ENCODE measurements at regions not wholly inside any gene's neighbourhood (a gene's known extent, or its start where the extent isn't known, plus 50 kb on each side); places are given as distances from the start of the nearest gene placed in this dataset.
A peak's percentile ranks its signal among the peaks of the same experiment; 100 is the strongest.

DNA sequence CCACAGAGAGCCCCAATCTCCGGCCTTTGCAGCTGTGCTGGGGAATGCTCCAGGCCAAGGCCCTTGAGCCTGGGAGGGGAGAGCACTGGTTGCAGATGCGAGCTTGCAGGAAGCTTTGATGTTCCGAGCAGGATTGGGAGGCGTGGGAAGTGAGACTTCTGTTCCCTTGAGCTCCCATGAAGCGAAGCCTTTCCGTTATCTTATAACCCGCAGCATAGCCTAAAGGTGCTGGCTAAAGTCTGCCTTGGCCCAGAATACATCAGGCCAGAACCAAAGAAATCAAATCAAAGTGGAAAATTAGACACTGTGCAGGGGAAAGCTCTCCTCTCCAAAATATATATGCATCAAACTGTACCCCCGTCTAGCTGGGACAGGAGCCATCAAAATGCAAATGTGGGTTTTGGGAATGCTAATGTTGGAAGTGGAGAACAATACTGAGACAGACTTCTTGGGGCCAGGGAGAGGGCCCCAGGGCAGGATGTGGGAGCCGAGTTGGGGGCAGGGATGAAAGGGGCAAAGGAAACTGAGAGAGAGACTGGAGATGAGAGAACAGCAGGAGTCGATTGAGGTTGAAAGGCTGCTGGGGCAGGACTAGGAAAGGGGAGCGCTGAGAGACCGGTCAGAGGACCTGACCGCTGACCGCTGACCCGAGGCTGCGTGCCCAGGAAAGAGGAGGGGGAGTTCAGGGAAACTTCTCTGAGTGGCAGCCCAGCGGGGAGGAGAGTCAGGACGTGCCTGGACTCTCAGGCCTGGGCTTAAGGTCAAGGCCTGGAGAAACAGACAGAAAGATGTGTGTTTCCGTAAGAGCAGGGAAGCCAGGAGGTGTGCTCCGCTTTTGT, 152.2 kb upstream of the PARP11 start:
- Histone ChIP-seq H3K27me3 (ENCODE audit: control insufficient read depth, insufficient read depth, low read length) (no peaks in the 10 kb centered on the region), H3K4me1 (ENCODE audit: control insufficient read depth, insufficient read depth, low read length) (peaks cover 31% of the 10 kb centered on the region), H3K27ac (ENCODE audit: low read length) (no peak overlapping the region), H3K4me3 (ENCODE audit: low read length) (no peak overlapping the region), H3K36me3 (ENCODE audit: control insufficient read depth, insufficient read depth, low read length) (no peaks in the 10 kb centered on the region), H3K9me3 (ENCODE audit: control insufficient read depth, low read depth, low read length) (no peaks in the 10 kb centered on the region)
- no peak for DNase-seq
- 0% methylated on average over 1 of the region's 20 CpGs for WGBS (ENCODE audit: insufficient coverage, low lambda C conversion rate)

DNA sequence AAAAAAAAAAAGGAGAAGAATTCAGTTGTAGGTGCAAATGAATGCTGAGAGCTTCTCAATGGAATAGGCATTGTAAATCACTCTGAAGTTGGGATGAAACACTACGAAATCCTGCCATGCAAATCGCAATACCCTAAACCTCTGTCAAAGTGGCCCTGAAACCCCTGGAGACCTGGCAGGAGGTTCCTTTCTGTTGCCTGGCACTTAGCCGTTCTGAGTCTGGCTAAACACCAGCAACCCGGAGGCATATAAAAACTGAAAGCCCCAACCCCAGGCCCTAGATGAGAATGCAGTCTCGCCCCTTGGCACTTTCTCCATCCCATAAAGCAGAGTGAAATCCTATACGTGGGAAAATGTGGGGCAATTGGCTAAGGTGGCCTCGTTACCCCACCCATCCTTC, 151.5 kb upstream of the PARP11 start:
- Histone ChIP-seq H3K4me1 (ENCODE audit: control insufficient read depth, insufficient read depth, low read length) (peaks cover 28% of the 10 kb centered on the region), H3K27ac (ENCODE audit: low read length) (no peak overlapping the region), H3K4me3 (ENCODE audit: low read length) (no peak overlapping the region), H3K36me3 (ENCODE audit: control insufficient read depth, insufficient read depth, low read length) (no peaks in the 10 kb centered on the region), H3K27me3 (ENCODE audit: control insufficient read depth, insufficient read depth, low read length) (no peaks in the 10 kb centered on the region), H3K9me3 (ENCODE audit: control insufficient read depth, low read depth, low read length) (no peaks in the 10 kb centered on the region)
- no peak for DNase-seq
- no CpG with 5 or more reads among the region's 7 CpGs for WGBS (ENCODE audit: insufficient coverage, low lambda C conversion rate)

DNA sequence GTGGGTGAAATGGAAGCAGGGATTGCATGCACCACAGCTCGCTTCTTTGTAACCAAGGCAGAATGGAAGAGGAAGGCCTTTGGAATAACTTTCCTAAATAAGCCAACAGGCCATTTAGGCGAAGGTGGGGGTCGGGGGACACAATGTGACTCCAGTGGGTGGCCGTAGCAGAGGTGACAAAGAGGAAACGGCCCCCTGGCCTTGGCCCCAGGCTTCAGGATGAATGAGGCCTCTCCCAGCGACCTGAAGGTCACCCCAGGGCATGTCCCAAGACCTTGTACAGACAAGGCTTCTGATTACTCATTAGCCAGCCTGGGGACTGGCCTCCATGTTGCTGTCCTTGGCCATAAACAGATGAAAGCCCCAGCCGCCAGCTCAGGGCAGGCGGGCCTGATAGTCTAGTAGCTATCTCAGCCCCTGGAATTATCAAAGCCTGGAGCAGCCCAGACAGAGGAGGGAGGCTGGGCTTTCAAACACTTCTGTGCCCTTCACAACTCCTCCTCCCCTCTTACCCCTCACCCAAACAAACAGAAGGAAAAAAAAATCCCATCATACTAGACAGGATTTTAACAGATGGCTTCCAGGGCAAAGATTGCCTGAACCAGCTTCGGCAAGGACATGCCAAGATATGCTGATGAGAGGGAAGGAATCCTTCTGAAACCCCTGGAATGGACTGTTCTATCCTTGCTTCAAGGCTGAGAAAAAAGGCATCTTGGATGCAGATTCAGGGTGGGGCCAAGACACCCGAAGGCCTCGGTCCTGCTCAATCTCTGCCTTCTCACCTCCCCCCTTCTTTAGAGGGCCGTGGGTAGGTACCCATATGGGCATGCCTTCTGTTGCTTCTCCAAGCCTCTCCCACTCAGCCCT, 142.3 kb upstream of the PARP11 start:
- peak overlapping the region; percentile 83 for H3K27ac ChIP-seq (ENCODE audit: low read length)
- H3K4me1 ChIP-seq (ENCODE audit: control insufficient read depth, insufficient read depth, low read length) = peaks cover 50% of the 10 kb centered on the region
- H3K4me3 ChIP-seq (ENCODE audit: low read length) = no peak overlapping the region
- no CpG with 5 or more reads among the region's 12 CpGs for WGBS (ENCODE audit: insufficient coverage, low lambda C conversion rate)
- peak; percentile 96 to 98 for DNase-seq
- H3K36me3 ChIP-seq (ENCODE audit: control insufficient read depth, insufficient read depth, low read length) = no peaks in the 10 kb centered on the region
- no peaks in the 10 kb centered on the region for H3K9me3 ChIP-seq (ENCODE audit: control insufficient read depth, low read depth, low read length)
- H3K27me3 ChIP-seq (ENCODE audit: control insufficient read depth, insufficient read depth, low read length) = no peaks in the 10 kb centered on the region

DNA sequence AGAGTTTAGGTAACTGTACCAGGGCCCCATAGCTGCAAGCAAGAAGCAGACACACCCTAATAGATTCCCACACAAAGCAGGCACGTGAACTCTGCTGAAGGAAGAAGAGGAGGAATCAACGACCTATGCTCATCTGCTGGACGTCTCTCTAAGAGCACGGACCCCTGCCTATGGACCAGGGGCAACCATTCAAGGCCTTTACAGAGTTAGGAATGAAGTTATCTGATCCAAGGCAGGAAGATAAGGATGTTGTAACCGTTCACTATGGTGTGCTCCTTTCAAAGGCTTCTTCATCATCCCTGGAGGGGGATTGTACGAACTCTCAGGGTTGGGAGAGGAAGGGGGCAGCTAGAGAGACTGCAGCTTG, 141.6 kb upstream of the PARP11 start:
- no peak overlapping the region for H3K4me3 ChIP-seq (ENCODE audit: low read length)
- H3K9me3 ChIP-seq (ENCODE audit: control insufficient read depth, low read depth, low read length) = no peaks in the 10 kb centered on the region
- peaks cover 50% of the 10 kb centered on the region for H3K4me1 ChIP-seq (ENCODE audit: control insufficient read depth, insufficient read depth, low read length)
- no CpG with 5 or more reads among the region's 6 CpGs for whole genome bisulfite sequencing (ENCODE audit: insufficient coverage, low lambda C conversion rate)
- peak in 1 of 2 donors; percentile 72 for DNase-seq
- no peaks in the 10 kb centered on the region for H3K27me3 ChIP-seq (ENCODE audit: control insufficient read depth, insufficient read depth, low read length)
- no peaks in the 10 kb centered on the region for H3K36me3 ChIP-seq (ENCODE audit: control insufficient read depth, insufficient read depth, low read length)
- peak overlapping the region; percentile 83 for H3K27ac ChIP-seq (ENCODE audit: low read length)

DNA sequence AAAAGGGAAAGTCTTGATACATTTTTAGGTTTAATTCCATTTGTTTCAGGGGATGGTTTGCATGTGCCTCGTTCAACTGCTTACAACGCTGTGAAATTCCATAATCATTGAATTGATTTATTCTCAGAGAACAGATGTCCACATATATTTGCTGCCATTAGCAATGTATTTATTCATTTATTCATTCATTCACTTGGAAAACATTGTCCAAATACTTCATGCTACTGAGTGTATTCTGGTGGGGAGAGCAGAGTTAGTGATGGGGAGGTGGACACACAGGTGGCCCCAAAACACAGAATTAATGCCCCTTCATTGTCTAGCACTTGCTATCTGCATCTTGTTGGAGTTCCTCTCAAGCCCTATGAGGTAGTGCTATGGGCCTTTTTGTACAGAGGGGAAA, 141.2 kb upstream of the PARP11 start:
- Histone ChIP-seq H3K36me3 (ENCODE audit: control insufficient read depth, insufficient read depth, low read length) (no peaks in the 10 kb centered on the region), H3K9me3 (ENCODE audit: control insufficient read depth, low read depth, low read length) (no peaks in the 10 kb centered on the region), H3K27ac (ENCODE audit: low read length) (peak overlapping the region; percentile 83), H3K4me3 (ENCODE audit: low read length) (no peak overlapping the region), H3K4me1 (ENCODE audit: control insufficient read depth, insufficient read depth, low read length) (peaks cover 50% of the 10 kb centered on the region), H3K27me3 (ENCODE audit: control insufficient read depth, insufficient read depth, low read length) (no peaks in the 10 kb centered on the region)
- WGBS (ENCODE audit: insufficient coverage, low lambda C conversion rate) = no CpG with 5 or more reads among the region's 2 CpGs
- DNase-seq = no peak

DNA sequence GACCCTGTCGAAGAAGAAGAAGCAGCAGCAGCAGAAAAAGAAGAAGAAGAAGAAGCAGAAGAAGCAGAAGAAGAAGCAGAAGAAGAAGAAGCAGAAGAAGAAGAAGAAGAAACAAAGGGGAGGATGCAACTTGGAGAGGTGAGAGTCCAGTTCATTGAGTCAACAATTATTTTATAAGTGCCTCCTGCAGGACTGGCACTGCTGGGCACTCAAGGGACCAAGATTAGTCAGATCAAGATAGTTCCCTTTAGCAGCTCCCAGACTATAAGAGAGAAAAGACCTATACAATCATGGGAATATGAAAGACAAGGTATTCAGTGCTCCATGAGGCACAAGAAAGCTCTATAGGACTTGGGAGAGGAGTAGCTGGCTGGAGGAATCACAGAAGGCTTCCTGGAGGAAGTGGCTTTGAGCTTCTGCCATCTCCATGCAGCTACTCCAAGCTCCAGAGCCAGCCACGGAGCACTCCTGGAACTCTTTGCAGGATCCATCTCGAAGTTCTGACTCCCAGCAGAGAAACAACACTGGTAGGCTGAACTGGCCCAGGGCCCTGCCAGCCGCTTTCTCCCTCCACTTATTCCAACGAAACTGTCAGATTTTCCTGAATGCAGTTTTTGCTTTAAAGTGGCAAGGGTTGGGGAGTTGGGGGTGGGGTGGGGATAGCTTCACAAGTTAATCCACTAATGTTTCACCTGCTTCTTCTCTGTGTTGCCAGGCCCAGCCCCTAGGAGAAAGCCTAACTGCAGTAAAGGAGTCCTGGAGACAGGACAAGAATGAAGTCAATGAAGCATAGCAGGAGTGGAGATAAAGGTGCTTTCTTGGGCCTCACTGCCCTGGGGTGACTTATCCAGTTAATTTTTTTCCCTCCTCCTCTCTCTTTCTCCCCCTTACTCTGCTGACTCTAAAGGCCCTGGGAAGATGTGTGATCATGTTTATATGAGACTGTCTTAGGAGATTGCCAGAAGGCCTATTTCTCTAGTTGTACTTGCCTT, 140.1 kb upstream of the PARP11 start:
- DNase-seq = no peak
- no peak overlapping the region for H3K4me3 ChIP-seq (ENCODE audit: low read length)
- no peaks in the 10 kb centered on the region for H3K36me3 ChIP-seq (ENCODE audit: control insufficient read depth, insufficient read depth, low read length)
- no peaks in the 10 kb centered on the region for H3K27me3 ChIP-seq (ENCODE audit: control insufficient read depth, insufficient read depth, low read length)
- H3K27ac ChIP-seq (ENCODE audit: low read length) = no peak overlapping the region
- H3K9me3 ChIP-seq (ENCODE audit: control insufficient read depth, low read depth, low read length) = no peaks in the 10 kb centered on the region
- WGBS (ENCODE audit: insufficient coverage, low lambda C conversion rate) = 100% methylated on average over 1 of the region's 5 CpGs
- H3K4me1 ChIP-seq (ENCODE audit: control insufficient read depth, insufficient read depth, low read length) = peaks cover 50% of the 10 kb centered on the region

DNA sequence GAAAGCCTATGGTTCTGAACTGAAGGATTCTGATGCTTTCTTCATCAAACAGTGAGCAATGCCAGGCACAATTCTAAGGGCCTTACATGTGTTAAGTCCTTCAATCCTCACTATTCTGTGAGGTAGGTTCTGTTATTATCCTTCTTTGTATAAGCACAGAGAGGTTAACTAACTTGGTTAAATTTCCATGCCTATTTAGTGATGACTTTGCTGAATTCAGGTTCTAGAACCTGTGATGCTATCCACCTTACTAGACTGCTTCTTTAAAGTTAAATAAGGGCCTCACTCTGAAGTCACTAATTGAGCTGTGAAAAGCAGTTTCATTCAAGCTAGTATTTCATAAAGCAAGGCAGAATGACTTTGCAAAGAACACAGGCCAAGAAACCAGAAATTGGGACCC, 138.9 kb upstream of the PARP11 start:
- Histone ChIP-seq H3K9me3 (ENCODE audit: control insufficient read depth, low read depth, low read length) (no peaks in the 10 kb centered on the region), H3K36me3 (ENCODE audit: control insufficient read depth, insufficient read depth, low read length) (no peaks in the 10 kb centered on the region), H3K27me3 (ENCODE audit: control insufficient read depth, insufficient read depth, low read length) (no peaks in the 10 kb centered on the region), H3K27ac (ENCODE audit: low read length) (no peak overlapping the region), H3K4me1 (ENCODE audit: control insufficient read depth, insufficient read depth, low read length) (peaks cover 48% of the 10 kb centered on the region), H3K4me3 (ENCODE audit: low read length) (no peak overlapping the region)
- DNase-seq = no peak

DNA sequence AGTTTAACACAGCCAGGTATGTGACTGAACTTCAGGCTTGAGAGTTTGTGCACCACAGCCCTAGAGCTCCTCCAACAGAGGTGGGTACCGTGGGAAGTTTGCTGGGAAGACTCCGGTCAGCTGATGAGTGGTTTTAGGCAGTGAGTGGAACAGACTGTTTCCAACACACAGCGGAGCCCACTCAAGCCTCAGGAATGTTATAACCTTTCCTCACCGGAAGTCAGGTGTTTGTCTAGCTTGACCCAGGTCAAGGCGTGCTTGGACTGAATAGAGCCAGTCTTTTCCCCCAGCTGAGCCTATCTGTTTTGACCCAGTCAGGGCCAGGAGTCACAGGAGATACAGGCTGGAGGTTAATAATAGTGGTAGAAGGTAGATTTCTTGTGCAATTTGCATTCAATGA, 138.4 kb upstream of the PARP11 start:
- Histone ChIP-seq H3K9me3 (ENCODE audit: control insufficient read depth, low read depth, low read length) (no peaks in the 10 kb centered on the region), H3K4me1 (ENCODE audit: control insufficient read depth, insufficient read depth, low read length) (peaks cover 44% of the 10 kb centered on the region), H3K36me3 (ENCODE audit: control insufficient read depth, insufficient read depth, low read length) (no peaks in the 10 kb centered on the region), H3K27me3 (ENCODE audit: control insufficient read depth, insufficient read depth, low read length) (no peaks in the 10 kb centered on the region), H3K4me3 (ENCODE audit: low read length) (no peak overlapping the region), H3K27ac (ENCODE audit: low read length) (no peak overlapping the region)
- no CpG with 5 or more reads among the region's 5 CpGs for WGBS (ENCODE audit: insufficient coverage, low lambda C conversion rate)
- DNase-seq = no peak

DNA sequence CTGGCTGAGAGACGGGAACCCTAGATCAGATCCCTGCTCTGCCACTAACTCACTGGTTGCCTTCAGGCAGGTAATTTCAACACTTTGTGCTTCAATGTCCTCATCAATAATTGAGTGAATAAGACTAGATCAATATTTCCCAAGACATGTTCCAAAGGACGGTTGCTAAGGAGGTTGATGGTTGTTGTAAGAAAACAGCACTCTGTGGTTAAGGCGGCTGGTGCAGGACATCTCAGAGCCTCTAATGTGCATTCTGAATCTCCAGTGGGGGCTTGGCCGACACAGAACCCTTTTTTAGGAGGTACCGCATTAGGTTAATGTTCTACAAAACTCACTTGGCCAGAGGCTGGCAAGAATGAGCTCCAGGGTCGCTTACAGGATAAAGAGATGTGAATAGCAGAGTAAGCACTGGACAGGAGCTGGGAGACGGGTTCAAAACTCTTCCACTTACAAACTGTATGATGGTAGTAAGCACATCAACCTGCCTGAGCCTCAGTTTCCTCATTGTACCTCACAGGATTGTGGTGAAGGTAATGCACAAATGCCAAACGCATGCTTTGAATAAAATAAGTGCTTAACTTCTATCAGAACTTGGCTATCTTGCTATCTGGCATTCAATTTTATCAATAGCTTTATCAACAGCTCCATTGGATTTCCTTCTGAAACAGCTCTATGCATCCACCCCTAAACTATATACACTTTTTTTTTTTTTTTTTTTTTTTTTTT, 136.9 kb upstream of the PARP11 start:
- Histone ChIP-seq H3K27me3 (ENCODE audit: control insufficient read depth, insufficient read depth, low read length) (no peaks in the 10 kb centered on the region), H3K4me1 (ENCODE audit: control insufficient read depth, insufficient read depth, low read length) (peaks cover 31% of the 10 kb centered on the region), H3K9me3 (ENCODE audit: control insufficient read depth, low read depth, low read length) (no peaks in the 10 kb centered on the region), H3K27ac (ENCODE audit: low read length) (no peak overlapping the region), H3K4me3 (ENCODE audit: low read length) (no peak overlapping the region), H3K36me3 (ENCODE audit: control insufficient read depth, insufficient read depth, low read length) (no peaks in the 10 kb centered on the region)
- WGBS (ENCODE audit: insufficient coverage, low lambda C conversion rate) = no CpG with 5 or more reads among the region's 8 CpGs
- DNase-seq = no peak
